ENCODE measurements at regions not wholly inside any gene's neighbourhood (a gene's known extent, or its start where the extent isn't known, plus 50 kb on each side); places are given as distances from the start of the nearest gene placed in this dataset.
"Not testable (repeated sequence)": the region's sequence is repeated elsewhere in the genome, so short reads cannot be mapped to it uniquely, and the experiment has no call there.

DNA sequence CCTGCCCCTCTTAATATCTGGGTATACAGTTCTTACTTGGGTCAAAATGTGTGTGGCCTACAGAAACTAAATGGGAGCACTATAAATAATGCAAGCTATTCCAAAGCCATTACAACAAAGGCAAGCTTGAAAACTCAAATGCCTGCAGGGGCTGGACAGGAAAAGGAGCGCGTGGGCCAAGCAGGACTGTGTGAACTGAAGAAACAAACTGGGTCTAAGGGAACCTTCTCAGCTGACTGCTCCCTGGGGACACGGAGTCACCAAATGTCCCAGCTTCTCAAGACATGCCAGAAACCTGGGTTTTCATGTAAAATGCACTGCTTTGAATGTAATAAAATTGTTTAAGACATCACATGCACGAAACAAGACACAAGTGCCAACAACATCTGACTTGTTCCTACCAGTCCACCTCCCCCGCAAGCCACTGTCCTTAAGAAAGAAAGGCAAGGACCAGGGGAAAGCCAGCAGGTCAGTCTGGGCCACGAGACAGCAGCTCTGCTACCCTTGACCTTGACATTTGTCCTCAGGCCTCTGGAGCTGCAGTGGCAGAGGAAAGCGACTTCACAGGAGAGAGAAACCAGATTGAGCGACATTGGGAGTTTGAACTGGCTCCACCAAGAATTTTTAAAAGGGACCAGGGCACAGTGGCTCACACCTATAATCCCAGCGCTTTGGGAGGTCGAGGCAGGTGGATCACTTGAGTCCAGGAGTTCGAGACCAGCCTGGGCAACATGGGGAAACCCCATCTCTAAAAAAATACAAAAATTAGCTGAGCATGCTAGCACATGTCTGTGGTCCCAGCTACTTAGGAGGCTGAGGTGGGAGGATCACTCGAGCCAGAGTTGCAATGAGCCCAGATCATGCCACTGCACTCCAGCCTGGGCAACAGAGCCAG is 89.7 kb upstream of the SH3BP4 start:
- DNase-seq, result no peak

DNA sequence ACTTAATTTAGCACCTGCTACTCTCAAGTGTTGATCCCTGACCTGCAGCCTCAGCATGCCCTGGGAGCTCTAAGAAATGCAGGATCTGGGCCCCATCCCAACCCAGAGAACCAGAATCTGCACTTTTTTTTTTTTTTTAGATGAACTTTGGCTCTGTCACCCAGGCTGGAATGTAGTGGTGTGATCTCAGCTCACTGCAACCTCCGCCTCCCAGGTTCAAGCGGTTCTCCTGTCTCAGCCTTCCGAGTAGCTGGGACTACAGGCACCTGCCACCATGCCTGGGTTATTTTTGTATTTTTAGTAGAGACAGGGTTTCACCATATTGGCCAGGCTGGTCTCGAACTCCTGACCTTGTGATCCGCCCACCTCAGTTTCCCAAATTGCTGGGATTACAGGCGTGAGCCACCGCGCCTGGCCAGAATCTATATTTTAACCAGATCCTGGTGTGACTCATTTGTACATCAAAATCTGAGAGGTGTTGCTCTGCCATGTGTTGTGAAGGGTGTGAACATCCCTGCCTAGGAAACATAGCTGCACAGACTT is 92.4 kb upstream of the SH3BP4 start:
- DNase-seq, result not testable (repeated sequence)

DNA sequence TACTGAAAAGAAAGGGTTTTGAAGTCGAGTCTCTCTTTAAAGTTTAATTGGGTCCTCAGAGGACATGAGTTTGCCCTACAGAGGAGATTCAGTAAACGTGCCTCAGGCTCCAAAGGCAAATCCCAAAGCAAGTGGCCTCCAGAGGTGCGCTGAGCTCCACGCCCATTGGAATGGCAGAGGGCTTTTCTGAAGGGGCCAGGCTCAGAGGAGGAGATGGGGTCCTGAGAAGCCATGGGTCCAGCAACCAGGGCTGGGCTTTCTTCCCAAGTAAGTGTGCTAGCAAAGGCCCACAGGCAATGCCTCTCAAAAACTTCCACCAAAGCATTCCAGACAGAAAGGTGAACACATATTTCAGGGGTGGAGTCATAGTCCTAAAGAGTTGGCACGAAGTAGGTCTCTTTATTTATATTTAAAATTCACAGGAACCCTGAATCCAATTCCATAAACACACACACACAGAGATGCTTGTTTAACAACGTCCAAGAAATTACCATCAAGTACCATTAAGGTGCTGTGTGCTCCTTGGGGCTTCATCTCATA is 93.0 kb upstream of the SH3BP4 start:
- no peak for DNase-seq

DNA sequence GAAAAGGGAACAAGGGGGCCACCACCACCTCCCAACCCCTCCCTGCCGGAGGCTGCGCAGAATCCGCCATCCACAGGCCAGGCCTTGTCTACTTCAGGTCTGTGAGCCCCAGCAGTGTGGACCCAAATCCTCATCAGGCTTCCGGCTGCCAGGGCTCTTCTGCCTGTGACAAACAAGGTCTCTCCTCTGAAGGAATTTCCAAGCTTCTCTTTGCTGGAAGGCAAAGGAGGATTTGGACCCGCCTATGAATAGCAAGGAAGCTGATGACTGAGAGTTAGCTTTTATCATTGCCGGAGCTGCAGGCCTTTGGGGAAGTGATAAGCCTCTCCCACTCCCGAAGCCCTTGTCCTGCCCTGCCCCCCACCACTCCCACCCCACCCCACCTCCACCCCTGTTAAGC is 93.7 kb upstream of the SH3BP4 start:
- DNase-seq, result no peak

DNA sequence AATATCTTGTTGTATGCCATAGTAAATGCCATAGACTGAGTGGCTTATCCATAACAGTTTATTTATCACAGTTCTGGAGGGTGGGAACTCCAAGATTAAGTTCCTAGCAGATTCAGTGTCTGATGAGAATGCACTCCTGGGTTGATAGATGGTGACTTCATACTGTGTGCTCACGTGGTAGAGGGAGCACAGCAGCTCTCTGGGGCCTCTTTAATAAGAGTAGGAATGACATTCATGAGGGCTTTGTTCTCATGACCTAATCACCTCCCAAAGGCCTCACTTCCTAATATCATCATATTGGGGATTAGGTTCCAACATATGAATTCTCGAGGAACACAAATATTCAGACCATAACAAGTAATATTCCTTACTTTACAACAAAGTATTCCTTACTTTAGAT is 98.1 kb upstream of the SH3BP4 start:
- no peak for DNase-seq

DNA sequence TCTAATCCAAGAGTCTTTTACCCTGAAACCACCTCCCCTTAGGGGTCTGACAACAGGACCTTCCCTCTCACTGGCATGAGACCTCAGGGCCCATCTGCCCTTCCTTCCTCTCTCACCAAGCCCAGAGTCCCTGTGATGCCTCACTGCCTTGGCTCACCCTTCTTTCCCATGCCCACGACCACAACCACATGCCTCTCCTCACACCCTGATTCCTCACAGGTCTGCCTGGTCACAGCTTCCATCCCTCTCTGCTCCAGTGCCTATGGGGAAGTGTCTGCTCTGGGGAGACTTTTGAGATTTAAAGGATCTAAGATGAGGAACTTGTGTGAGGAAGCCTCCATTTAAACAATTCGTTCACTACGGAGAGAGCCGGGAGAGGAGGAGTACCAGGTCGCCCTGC is 98.9 kb upstream of the SH3BP4 start:
- no peak for DNase-seq

DNA sequence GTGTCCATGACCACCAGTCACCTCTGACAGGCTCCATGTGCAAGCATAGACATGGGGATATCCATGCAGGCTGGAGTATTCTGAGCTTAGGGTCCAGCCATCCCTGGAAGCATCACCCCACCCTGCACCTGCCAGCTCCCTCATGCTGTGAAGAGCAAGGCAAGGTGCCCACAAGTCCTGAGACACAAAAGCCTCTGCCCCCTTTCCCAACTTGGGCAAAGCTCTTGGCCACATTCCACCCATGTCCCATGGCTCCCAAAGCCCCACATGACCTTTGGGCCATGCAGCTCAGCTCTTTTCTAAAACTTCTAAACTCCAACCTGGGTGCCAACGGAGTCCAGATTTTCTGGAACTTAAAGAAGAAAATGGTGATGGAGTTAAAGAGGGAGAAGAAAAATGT is 99.8 kb upstream of the SH3BP4 start:
- DNase-seq, result no peak

DNA sequence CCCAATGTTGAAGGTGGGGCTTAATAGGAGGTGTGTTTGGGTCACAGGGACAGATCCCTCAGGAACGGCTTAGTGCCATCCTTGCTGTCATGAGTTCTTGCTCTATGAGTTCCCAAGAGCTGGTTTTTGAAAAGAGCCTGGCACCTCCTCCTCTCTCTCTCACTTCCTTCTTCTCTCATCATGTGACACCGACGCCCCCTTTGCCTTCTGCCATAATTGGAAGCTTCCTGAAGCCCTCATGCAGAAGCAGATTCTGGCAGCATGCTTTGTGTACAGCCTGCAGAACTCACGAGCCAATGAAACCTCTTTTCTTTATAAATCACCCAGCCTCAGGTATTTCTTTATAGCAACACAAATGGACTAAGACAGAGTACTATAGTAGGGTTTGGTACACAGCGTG is 100.4 kb upstream of the SH3BP4 start:
- DNase-seq, result no peak

DNA sequence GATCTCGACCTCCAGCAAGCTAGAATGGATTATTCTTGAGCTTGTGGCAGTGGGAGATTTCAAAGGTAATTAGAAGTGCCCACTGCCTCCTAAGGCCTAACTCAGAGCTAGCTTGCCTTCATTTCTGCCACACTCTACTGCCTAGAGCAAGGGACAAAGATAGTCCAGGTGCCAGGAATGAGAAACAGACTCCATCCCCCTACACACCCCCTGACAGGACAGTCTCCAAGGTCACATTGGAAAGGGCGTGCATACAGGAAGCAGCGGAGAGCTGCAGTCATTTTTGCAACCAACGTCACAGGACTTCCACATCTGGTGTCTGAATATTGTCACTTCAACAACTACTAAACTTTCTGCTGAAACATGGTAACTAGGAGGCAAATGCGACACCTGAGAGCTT is 101.0 kb upstream of the SH3BP4 start:
- DNase-seq, result no peak

DNA sequence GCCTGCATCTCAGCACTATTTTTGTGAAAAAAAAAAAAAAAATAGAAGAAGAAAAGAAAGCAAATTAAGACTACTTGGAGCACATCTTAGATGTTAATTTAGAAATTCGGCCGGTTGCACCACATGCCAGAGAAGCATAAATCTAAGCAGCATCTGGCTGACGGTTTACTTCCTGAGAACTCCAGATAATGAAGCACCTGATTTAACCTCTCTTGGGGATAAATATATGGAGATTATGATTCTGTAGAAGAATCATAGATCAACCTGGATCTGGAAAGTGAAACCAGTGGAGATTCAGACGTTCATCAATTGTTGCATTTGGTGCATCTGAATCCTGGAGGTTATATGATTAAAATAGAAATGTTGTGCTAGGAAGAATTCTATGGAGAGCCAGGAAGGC is 102.1 kb upstream of the SH3BP4 start:
- no peak for DNase-seq

DNA sequence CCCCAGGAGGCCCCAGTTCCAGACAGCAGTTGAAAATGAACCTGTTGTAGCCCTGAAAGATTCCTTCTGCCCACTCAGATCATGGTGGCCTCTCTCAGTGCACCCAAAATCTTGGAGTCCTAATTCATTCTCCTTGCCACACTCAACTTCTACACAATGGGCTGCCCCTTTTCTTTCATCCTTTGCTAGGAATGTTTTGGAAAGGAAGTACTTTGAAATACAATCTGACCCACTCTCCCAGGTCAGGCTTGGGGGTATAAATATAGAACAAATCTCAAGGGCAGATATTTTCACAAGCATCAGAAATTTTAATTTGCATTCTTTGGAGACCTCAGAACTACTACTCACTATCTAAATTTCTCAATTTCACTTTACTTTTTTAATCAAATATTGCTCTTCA is 103.2 kb upstream of the SH3BP4 start:
- no peak for DNase-seq

DNA sequence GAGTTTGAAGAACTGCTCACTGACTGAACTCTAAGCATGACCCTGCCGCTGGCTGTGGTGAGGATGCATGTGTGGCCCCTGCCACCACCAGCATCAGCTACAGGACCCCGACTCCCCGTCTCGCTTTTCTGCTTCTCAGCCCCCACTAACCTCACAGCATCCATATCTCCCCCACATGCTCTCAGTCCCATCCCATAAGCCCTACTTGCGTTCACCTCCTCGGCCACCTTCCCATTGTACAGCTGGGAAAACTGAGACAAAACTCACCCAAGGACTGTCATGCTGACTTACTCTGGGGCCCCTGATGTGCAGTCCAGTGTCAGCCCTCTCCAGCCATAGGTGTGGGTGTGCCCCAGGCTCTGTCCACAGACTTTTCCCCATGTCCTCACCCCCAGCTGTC is 104.2 kb upstream of the SH3BP4 start:
- DNase-seq, result no peak

DNA sequence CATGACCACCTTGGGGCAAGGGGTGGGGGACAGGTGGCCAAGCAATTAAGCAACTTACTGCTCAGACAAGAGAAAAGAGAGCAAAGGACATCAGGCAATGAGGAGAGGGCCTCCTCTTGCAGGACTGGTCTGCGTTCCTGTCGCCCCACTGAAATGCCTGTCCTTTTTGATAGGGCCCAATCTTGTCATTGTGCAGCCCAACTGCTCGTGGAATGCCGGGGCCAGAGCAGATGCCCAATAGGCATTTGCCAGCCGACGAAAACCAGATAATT is 104.5 kb upstream of the SH3BP4 start:
- no peak for DNase-seq

DNA sequence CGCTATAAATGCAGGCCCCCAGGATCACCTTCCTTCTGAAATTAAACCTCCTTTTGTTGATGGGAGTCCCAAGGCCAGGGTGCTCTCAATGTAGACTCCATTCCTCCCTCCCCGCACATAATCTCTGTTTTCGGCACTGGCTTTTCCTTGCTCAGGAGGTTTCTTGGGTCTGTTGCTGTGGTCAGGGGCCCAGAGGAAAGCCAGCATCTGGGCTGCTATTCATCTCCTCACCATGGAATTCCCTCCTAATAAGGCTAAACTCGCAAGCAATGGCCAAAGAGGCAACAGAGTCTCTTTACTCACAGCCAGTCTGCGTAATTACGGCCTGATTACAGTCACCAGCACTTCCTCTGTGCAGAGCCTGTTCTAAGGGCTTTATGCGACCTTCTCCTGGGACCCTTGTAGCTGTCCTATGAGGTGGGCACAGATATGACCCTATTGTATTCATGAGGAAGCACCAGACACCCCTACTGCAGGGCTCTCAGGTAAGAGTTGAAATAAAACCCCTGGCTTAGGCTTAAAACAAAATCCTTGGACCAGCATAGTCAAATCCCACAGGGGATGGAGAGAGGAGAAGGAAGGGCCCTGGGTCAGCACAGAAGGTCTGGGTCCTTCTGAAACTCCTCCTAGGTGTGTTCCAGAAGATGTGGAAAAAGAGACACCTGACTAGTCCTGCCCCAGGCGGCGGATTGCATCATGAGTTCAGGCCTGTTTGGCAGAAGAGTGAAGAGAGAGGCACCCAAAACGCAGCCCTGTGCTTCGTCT is 105.0 kb upstream of the SH3BP4 start:
- DNase-seq, result no peak

DNA sequence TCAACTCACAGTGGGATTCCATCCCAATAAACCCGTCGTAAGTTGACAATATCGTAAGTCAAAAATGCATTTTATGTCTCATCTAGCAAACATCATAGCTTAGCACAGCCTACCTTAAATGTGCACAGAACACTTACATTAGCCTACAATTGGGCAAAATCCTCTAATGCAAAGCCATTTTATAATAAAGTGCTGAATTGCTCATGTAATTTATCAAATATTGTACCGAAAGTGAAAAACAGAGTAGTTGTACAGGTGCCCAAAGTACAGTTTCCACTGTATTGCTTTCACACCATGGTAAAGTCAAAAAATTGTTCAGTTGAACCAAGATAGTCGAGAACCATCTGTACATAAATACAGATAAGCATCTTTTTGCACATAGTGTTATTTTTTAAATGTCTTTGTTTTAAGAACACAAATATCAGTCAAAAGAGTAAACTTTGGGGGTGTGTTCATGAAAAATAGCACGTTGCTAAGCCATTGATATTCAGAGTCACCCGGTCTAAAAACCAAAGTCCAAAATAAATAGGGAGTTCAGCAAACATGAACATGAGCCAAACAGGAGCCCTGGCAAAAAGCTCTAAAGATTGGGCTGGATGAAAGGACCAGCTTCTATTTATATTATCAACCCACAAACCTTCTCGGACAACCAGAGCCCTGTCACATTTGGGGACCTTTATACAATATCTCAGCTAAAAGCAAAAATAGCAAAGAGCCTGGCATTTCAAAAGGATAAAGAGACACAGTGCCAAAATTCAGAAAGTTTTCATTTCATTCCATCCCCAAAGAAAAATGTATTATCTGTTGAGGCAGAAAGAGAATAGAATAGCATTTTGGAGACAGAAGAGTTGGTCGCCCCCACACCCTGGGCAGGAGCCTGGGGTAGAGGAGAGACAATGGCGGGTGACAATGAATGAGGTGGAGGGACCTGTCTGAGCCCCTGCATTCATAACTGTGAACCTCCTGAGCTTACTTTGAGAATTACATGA is 105.9 kb upstream of the SH3BP4 start:
- no peak for DNase-seq

DNA sequence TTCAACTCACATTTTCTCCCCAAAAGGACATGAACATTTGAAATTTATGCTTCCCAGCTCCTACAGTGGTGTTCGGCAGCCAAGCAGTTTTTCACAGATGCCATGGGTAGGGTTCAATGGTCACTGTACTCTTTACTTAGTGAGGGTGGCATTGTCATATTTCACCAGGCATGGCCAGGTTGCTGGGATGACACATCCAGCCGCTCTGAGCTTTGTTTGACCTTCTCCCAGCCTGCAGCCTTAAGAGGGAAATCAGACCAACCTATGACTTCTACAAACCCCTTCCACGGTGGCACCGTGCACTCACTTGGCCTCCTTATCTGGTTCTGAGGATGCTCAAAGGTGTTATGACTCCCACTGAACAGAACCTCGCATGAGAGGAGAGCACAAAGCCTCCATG is 108.4 kb upstream of the SH3BP4 start:
- no peak for DNase-seq

DNA sequence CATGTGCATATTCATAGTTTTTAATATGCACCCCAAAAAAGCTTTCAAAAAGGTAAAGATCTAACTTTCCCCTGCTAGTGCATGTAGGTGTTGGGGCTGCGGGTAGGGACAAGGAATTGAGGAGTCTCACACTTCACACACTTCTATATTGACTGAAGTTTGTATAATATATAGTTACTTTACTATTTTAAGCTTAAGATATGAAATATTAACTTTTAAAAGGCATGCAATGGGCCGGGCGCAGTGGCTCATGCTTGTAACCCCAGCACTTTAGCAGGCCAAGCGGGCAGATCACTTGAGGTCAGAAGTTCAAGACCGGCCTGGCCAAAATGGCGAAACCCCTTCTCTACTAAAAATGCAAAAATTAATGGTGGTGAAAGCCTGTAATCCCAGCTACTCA is 109.1 kb upstream of the SH3BP4 start:
- no peak for DNase-seq

DNA sequence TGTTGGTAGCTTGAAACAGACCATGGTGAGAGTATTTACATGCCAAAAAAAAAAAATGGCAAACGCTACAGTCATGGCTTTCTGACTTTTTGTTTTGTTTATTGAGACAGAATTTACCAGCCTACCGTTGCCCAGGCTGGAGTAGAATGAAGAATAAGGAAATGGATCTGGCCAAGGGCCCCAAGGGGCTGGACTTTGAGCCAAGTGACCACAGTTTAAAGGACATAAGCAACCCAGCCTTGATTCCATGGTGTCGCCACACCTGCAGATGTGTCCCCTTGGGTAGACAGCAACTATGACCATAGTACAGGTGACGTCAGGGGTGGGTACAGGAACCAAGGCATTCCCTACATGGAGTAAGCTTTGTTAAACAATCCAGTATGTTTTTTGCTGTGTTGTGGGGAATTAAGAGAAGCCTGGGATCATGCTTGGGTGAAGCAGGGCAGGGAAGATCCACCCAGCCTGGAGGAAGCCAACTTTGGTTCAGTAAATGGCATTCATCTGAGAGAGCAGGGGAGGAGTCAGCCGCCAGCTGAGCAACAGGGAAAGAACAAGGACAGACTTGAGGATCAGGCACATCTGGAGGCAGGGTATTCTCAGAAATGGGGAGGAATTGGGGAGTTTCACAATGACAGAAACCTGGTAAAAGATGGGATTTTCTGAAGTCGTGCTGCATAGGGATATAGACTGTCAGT is 110.3 kb upstream of the SH3BP4 start:
- no peak for DNase-seq

DNA sequence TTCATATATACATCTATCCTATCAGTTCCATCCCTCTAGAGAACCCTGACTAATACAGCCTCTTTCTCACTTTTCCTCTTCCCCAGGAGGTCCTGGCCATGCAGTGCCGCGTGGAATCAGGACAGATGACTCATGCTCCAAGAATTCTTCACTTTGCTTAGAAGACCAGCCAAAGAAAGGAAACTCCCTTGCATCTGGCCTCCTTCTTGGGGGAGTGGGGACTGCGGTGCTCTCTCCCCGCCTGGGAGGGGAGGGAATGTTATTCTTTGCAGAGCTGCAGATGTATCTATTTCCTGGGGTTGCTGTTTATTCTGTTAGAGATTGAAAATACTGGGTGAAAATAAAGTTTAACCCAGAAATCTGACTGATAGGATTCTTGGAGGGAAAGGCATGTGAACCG is 111.5 kb upstream of the SH3BP4 start:
- DNase-seq, result no peak

DNA sequence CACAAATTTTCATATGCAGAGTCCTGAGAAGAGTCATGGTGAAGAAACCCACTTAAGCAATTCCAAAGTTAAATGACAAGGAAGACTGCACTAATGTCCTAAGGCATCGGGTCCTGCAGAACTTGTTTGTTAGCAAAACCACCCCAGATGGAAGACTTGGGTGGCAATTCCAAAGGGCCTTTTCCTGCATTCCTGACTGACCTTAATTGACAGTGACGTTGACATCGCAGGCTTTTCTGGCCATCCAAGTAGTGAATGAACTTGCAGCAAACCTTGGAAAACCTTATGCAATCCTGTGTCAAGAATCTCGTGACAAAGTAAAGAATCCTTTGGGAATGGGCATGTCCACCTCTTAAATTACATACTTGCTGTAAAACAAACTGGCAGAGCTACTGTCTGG is 112.5 kb upstream of the SH3BP4 start:
- no peak for DNase-seq

DNA sequence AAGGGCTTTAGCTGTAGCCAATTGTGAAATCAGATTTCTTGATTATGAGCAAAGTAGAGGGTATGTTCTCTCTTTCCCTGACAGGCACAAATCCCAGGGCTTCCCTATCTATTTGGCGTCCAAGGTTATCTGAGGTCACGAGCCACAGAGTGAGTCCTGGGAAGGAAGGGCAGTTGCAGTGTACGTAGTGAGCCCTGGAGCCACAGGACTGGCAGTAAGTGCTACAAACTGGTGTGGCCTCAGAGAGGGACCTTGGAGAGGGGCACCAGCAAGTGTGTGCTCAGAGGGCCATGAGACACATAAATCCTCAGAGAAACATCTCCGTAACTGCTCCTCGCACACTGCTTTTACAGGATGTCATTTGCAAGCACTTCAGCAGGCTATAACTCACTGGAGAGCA is 115.5 kb upstream of the SH3BP4 start:
- DNase-seq, result no peak

DNA sequence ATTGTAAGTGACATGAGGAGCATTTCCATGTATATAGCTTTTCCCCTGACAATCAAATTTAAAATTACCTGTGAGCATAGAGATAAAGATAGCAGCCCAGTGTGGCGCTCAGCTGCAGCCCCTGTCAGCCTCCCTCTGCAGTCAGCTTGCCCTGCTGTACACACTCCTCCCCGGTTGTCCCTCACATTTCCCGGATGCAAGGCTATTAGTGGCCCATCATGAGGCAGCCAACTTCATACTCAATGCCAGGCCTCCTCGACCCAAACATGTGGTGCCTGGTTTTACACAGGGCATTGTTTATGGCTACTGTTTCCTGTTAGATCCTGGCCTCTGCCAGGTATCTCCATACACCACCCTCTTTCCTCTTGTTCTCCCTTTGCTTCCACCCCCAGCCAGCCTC is 116.1 kb upstream of the SH3BP4 start:
- DNase-seq, result no peak

Measured in activated CD4-positive, alpha-beta T cell treated with anti-CD3 and anti-CD28 coated beads for 4 hours (primary cell).